ENCODE measurements at regions not wholly inside any gene's neighbourhood (a gene's known extent, or its start where the extent isn't known, plus 50 kb on each side); places are given as distances from the start of the nearest gene placed in this dataset.

- no TSS peak for BruUV-seq (replicated peaks)
- no peak overlapping the region for H3K27ac ChIP-seq (ENCODE audit: insufficient read depth, low read length)
- intact Hi-C loops (cut with micrococcal nuclease) (no loop called here), dilution Hi-C loops (cut with HindIII; ENCODE audit: low sequenced_read_pairs, unreplicated experiment) (no loop called here), in situ Hi-C loops (cut with MboI; ENCODE audit: low sequenced_read_pairs) (no loop called here)
- H2AK5ac ChIP-seq (ENCODE audit: low read depth, low read length), result no peak overlapping the region
- no peak overlapping the region for H3K9ac ChIP-seq (ENCODE audit: low read depth, low read length)
- no peaks in the 10 kb centered on the region for H3K36me3 ChIP-seq (ENCODE audit: control insufficient read depth, insufficient read depth, low read length)
- no peak overlapping the region for H2BK5ac ChIP-seq (ENCODE audit: low read depth, low read length, poor library complexity, severe bottlenecking)
- H3K9me3 ChIP-seq (ENCODE audit: control insufficient read depth, insufficient read depth, low read length), result no peaks in the 10 kb centered on the region
- no peak overlapping the region for H3K4me3 ChIP-seq (ENCODE audit: insufficient read depth, low read depth, low read length)
- no peaks in the 10 kb centered on the region for H4K20me1 ChIP-seq (ENCODE audit: insufficient read depth, low read length)
- no peak overlapping the region for H3K14ac ChIP-seq (replicated peaks; ENCODE audit: low read depth, low read length)
- TF ChIP-seq CTCF (conservative IDR thresholded peaks at IDR 0.05; ENCODE audit: low read depth, low read length) (no peak), BHLHE40 (IDR thresholded peaks at IDR 0.05; ENCODE audit: low read depth, low read length) (no peak), RCOR1 (IDR thresholded peaks at IDR 0.05; ENCODE audit: insufficient replicate concordance, low read length) (no peak), CEBPB (IDR thresholded peaks at IDR 0.05; ENCODE audit: low read depth, low read length) (0 out of 2 replicates have a peak, but pooled peaks have one; percentile 3), RFX5 (IDR thresholded peaks at IDR 0.05; ENCODE audit: low read depth, low read length) (no peak)
- no peaks in the 10 kb centered on the region for H3K4me1 ChIP-seq (ENCODE audit: control insufficient read depth, insufficient read depth, low read length)
- no peak overlapping the region for H4K8ac ChIP-seq (ENCODE audit: low read depth in 2 of 2, low read length in 2 of 2)
- no peak overlapping the region for H2AK9ac ChIP-seq (replicated peaks; ENCODE audit: low read depth, low read length, poor library complexity)
- no peak overlapping the region; the same call in 1 of the 2 replicates for H3K4me2 ChIP-seq (ENCODE audit: low read depth, low read length)
- no CpG with 5 or more reads among the region's 4 CpGs for WGBS, 2 experiments (ENCODE audit: extremely low coverage in 2 of 2, insufficient read length in 1 of 2)
- H2BK120ac ChIP-seq (ENCODE audit: low read depth, low read length), result no peak overlapping the region
- POLR2A ChIA-PET (ENCODE audit: unreplicated experiment), result no interaction called here
- CTCF ChIA-PET, result no interaction called here
- H3K4ac ChIP-seq (ENCODE audit: low read depth, low read length), result no peak overlapping the region
- H4K91ac ChIP-seq (ENCODE audit: insufficient read depth, low read depth, low read length), result no peak overlapping the region
- no peak overlapping the region for H3K18ac ChIP-seq (ENCODE audit: low read depth, low read length)
- H3K9me1 ChIP-seq (ENCODE audit: insufficient read depth, low read length), result no peaks in the 10 kb centered on the region
- no peak overlapping the region for H3K23ac ChIP-seq (ENCODE audit: low read depth, low read length)
- no peak overlapping the region for H3K56ac ChIP-seq (ENCODE audit: extremely low read depth, insufficient read depth, low read length)
- H2BK15ac ChIP-seq (ENCODE audit: low read depth, low read length), result no peak overlapping the region
- peak; percentile 38 for DNase-seq
- no peaks in the 10 kb centered on the region for H3K79me1 ChIP-seq (ENCODE audit: low read depth in 1 of 2, low read length in 2 of 2)
- peak; percentile 82 for ATAC-seq (ENCODE audit: low read depth)
- H4K5ac ChIP-seq (ENCODE audit: low read depth, low read length), result no peak overlapping the region
- H2BK20ac ChIP-seq (ENCODE audit: low read depth, low read length), result no peak overlapping the region
- no peak overlapping the region for H2AFZ ChIP-seq (replicated peaks; ENCODE audit: low read length, poor library complexity)
- no peaks in the 10 kb centered on the region for H3K27me3 ChIP-seq (ENCODE audit: control insufficient read depth, insufficient read depth, low read length)
These were observed 96.3 kb upstream of the NAV3 start for GRCh38 chr12:77734214-77734883.

All from IMR-90 (cell line).